WTC11 (cell line): ENCODE measurements at regions not wholly inside any gene's neighbourhood (a gene's known extent, or its start where the extent isn't known, plus 50 kb on each side); places are given as distances from the start of the nearest gene placed in this dataset.

ENCODE experiments used
- JUN ChIP-seq: sonication (generic); formaldehyde crosslinking; IDR thresholded peaks from 2 replicates; pipeline ENCODE4 v1.8.0; 2023; ENCODE audit warnings: mild to moderate bottlenecking, missing genetic modification reagents
- TF ChIP-seq, protein P1 (sequence below): fragments of 200-600 bp; IDR thresholded peaks from 2 replicates; pipeline ENCODE4 v1.8.0; 2022; ENCODE audit warnings: antibody characterized with exemption
- TF ChIP-seq, protein P2 (sequence below): sonication (generic); formaldehyde crosslinking; IDR thresholded peaks from 2 replicates; pipeline ENCODE4 v1.8.1; 2023; ENCODE audit warnings: mild to moderate bottlenecking, missing genetic modification reagents, moderate library complexity
- TF ChIP-seq, protein P3 (sequence below): sonication (generic); formaldehyde crosslinking; IDR thresholded peaks from 2 replicates; pipeline ENCODE4 v1.8.1; 2023; ENCODE audit warnings: mild to moderate bottlenecking, missing genetic modification reagents

DNA sequence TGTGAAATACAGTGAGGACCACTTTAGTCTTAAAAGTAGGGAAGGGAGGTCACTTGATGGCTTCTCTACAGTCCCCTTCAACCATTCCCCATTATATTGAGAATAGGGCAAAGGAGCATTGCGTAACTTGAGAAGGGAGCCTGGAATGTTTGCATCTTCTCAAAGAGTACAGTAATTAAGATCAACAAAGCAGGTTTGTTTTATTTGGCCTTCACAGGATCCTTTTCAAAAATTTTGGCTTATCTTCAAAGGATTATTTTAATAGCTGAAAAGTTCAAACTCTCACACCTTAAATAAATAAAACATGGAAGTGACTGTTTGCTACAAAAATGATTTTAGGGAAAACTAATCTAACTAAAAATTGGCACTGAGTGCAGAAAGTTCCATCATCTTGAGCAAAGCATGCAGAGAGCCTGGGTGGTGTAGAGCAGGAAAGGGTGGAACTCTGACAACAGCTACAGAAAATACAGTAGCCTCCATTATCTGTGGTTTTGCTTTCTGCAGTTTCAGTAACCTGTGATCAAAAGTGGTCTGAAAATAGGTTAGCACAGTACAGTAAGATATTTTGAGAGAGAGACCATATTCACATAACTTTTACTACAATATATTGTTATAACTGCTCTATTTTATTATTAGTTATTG lies 214.0 kb downstream of the MDFIC start:
- TF ChIP-seq, protein P1, sequence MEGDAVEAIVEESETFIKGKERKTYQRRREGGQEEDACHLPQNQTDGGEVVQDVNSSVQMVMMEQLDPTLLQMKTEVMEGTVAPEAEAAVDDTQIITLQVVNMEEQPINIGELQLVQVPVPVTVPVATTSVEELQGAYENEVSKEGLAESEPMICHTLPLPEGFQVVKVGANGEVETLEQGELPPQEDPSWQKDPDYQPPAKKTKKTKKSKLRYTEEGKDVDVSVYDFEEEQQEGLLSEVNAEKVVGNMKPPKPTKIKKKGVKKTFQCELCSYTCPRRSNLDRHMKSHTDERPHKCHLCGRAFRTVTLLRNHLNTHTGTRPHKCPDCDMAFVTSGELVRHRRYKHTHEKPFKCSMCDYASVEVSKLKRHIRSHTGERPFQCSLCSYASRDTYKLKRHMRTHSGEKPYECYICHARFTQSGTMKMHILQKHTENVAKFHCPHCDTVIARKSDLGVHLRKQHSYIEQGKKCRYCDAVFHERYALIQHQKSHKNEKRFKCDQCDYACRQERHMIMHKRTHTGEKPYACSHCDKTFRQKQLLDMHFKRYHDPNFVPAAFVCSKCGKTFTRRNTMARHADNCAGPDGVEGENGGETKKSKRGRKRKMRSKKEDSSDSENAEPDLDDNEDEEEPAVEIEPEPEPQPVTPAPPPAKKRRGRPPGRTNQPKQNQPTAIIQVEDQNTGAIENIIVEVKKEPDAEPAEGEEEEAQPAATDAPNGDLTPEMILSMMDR, result no peak
- TF ChIP-seq, protein P2, sequence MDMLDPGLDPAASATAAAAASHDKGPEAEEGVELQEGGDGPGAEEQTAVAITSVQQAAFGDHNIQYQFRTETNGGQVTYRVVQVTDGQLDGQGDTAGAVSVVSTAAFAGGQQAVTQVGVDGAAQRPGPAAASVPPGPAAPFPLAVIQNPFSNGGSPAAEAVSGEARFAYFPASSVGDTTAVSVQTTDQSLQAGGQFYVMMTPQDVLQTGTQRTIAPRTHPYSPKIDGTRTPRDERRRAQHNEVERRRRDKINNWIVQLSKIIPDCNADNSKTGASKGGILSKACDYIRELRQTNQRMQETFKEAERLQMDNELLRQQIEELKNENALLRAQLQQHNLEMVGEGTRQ (CRISPR knock-in tag), result no peak
- no peak for TF ChIP-seq JUN (CRISPR knock-in tag)
- TF ChIP-seq, protein P3, sequence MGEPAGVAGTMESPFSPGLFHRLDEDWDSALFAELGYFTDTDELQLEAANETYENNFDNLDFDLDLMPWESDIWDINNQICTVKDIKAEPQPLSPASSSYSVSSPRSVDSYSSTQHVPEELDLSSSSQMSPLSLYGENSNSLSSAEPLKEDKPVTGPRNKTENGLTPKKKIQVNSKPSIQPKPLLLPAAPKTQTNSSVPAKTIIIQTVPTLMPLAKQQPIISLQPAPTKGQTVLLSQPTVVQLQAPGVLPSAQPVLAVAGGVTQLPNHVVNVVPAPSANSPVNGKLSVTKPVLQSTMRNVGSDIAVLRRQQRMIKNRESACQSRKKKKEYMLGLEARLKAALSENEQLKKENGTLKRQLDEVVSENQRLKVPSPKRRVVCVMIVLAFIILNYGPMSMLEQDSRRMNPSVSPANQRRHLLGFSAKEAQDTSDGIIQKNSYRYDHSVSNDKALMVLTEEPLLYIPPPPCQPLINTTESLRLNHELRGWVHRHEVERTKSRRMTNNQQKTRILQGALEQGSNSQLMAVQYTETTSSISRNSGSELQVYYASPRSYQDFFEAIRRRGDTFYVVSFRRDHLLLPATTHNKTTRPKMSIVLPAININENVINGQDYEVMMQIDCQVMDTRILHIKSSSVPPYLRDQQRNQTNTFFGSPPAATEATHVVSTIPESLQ (CRISPR knock-in tag), result no peak
